ENCODE measurements at regions not wholly inside any gene's neighbourhood (a gene's known extent, or its start where the extent isn't known, plus 50 kb on each side); places are given as distances from the start of the nearest gene placed in this dataset.
A peak's percentile ranks its signal among the peaks of the same experiment; 100 is the strongest.

- H3K4me1 Mint-ChIP-seq, result peaks cover 42% of the 10 kb centered on the region in 2 experiments
- no peak overlapping the region for H3K4ac ChIP-seq (ENCODE audit: low read depth, low read length)
- TF ChIP-seq CTCF (conservative IDR thresholded peaks at IDR 0.05), result no peak
- H2BK120ac ChIP-seq (ENCODE audit: low read depth, low read length, poor library complexity, severe bottlenecking), result no peak overlapping the region
- no peak overlapping the region for H2BK15ac ChIP-seq (ENCODE audit: low read depth, low read length)
- no peaks in the 10 kb centered on the region; the same call in 1 of the 2 replicates for H3K27me3 ChIP-seq (ENCODE audit: insufficient read depth, low read length)
- no peak overlapping the region for H4K8ac ChIP-seq (replicated peaks; ENCODE audit: insufficient read length, low read depth, low read length)
- no peak overlapping the region for H3K56ac ChIP-seq (ENCODE audit: insufficient read length, low read depth, low read length)
- no peak overlapping the region for H3K14ac ChIP-seq (ENCODE audit: insufficient read depth, low read length)
- no peak overlapping the region for H3K18ac ChIP-seq (ENCODE audit: insufficient read length, low read depth, low read length)
- H2BK12ac ChIP-seq (ENCODE audit: insufficient read length, low read depth, low read length), result no peak overlapping the region
- H4K5ac ChIP-seq (ENCODE audit: insufficient read length, low read depth, low read length), result no peak overlapping the region
- no peaks in the 10 kb centered on the region for H3K79me2 ChIP-seq (ENCODE audit: insufficient read depth, low read length)
- no peak overlapping the region for H3K23ac ChIP-seq (ENCODE audit: insufficient read length, low read depth, low read length)
- peak overlapping the region in 2 of 3 experiments; percentile 9 to 63; a peak in 3 of 7 replicates for H3K27ac Mint-ChIP-seq
- H3K4me2 ChIP-seq (ENCODE audit: insufficient read depth, insufficient read length, low read length), result peak overlapping the region; percentile 22
- no peaks in the 10 kb centered on the region for H3K23me2 ChIP-seq (ENCODE audit: insufficient read length, low read depth, low read length, poor library complexity, severe bottlenecking)
- H3K27ac ChIP-seq (ENCODE audit: insufficient read length, low read depth, low read length), result no peak overlapping the region
- no peak overlapping the region for H2AK5ac ChIP-seq (ENCODE audit: insufficient read length, low read length)
- H3K79me1 ChIP-seq (ENCODE audit: insufficient read depth, low read depth, low read length, poor library complexity, severe bottlenecking), result no peaks in the 10 kb centered on the region
- H4K91ac ChIP-seq (ENCODE audit: insufficient read length, low read depth, low read length), result no peak overlapping the region
- peak; percentile 52 for DNase-seq
- no peak overlapping the region for H3K9ac ChIP-seq (ENCODE audit: extremely low read depth, insufficient read length, low read length)
- H3T11ph ChIP-seq (ENCODE audit: low read length), result no peak overlapping the region
- H2AFZ ChIP-seq (ENCODE audit: low read length), result no peak overlapping the region
- H2BK20ac ChIP-seq (ENCODE audit: low read depth, low read length, poor library complexity, severe bottlenecking), result no peak overlapping the region
- H3K36me3 Mint-ChIP-seq (ENCODE audit: insufficient read depth in 1 of 3, low read depth in 3 of 3), result no peaks in the 10 kb centered on the region; a peak in 1 of 7 replicates
- H2BK5ac ChIP-seq (ENCODE audit: insufficient read length, low read length), result no peak overlapping the region
- peak overlapping the region in 1 of 2 experiments; percentile 6; a peak in 2 of 5 replicates for H3K4me3 Mint-ChIP-seq
- no peaks in the 10 kb centered on the region for H3K9me3 ChIP-seq (ENCODE audit: control insufficient read depth, low read depth, low read length)
- H3K4me1 ChIP-seq (ENCODE audit: insufficient read depth, low read length), result peaks cover 15% of the 10 kb centered on the region
- no peaks in the 10 kb centered on the region for H4K20me1 ChIP-seq (ENCODE audit: control insufficient read depth, insufficient read depth, insufficient read length)
- no CpG with 5 or more reads among the region's 10 CpGs for WGBS (ENCODE audit: extremely low coverage, insufficient read length, low lambda C conversion rate)
- H3K27me3 Mint-ChIP-seq (ENCODE audit: low read depth), result peaks cover 94% of the 10 kb centered on the region
- H3K9me3 Mint-ChIP-seq, result peaks cover 0 to 2% of the 10 kb centered on the region in 2 experiments; a peak in 2 of 5 replicates
These were observed 206.0 kb downstream of the NCK2 start for GRCh38 chr2:105950521-105951383.
